GM23248 (cell line): ENCODE measurements at regions not wholly inside any gene's neighbourhood (a gene's known extent, or its start where the extent isn't known, plus 50 kb on each side); places are given as distances from the start of the nearest gene placed in this dataset.

ENCODE experiments used
- EZH2 ChIP-seq: fragments of 200-600 bp; sonication (generic); IDR thresholded peaks from 2 replicates; pipeline ENCODE4 v1.6.1; 2018; ENCODE audit warnings: antibody characterized with exemption, mild to moderate bottlenecking; ENCODE audit not compliant: insufficient read depth, poor library complexity, severe bottlenecking
- EZH2phosphoT487 ChIP-seq: fragments of 200-600 bp; sonication (generic); IDR thresholded peaks from 2 replicates; pipeline ENCODE4 v1.6.1; 2018; ENCODE audit warnings: antibody characterized with exemption, moderate library complexity, mild to moderate bottlenecking, low read depth; ENCODE audit not compliant: insufficient read depth

DNA sequence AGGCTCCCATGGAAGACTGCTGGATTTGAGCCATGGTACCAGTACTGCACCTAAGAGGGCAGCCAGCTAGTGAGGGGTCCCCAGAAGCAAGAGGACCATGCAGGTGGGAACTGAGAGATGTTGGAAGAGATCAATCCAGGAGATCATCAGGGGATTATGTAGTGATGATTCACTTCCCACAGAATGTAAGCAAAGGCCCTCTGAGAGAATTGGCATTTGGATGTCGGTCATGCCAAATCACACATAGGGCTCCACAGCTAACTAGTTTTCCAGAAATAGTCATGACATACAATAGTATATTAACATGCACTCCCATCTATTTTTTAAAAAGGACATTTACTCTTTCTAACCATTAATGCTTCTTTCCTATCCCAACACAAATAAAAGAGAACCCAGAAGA lies 112.5 kb downstream of the RASGEF1B start:
- no peak for TF ChIP-seq EZH2
- no peak for TF ChIP-seq EZH2phosphoT487
